Endodermal cell (in vitro differentiated cells): ENCODE measurements at regions not wholly inside any gene's neighbourhood (a gene's known extent, or its start where the extent isn't known, plus 50 kb on each side); places are given as distances from the start of the nearest gene placed in this dataset.
"Not testable (repeated sequence)": the region's sequence is repeated elsewhere in the genome, so short reads cannot be mapped to it uniquely, and the experiment has no call there.

ENCODE experiments used
- DNase-seq: peaks from one replicate; pipeline ENCODE4 v3.0.0-alpha.2; 2017
- H3K27ac ChIP-seq: 2 replicates; pipeline ENCODE4 v1.5.1; 2013; ENCODE audit warnings: mild to moderate bottlenecking, low read depth, low read length, moderate library complexity
- H3K27me3 ChIP-seq: 2 replicates; pipeline ENCODE4 v1.6.1; 2013; ENCODE audit warnings: mild to moderate bottlenecking, low read length, moderate library complexity; ENCODE audit not compliant: insufficient read depth, control insufficient read depth, poor library complexity, severe bottlenecking
- H3K36me3 ChIP-seq: 2 replicates; pipeline ENCODE4 v1.7.0; 2013; ENCODE audit warnings: mild to moderate bottlenecking, low read length, moderate library complexity; ENCODE audit not compliant: control insufficient read depth, insufficient read depth
- H3K4me1 ChIP-seq: one replicate; pipeline ENCODE4 v1.7.0; 2013; ENCODE audit warnings: low read length; ENCODE audit not compliant: control insufficient read depth, insufficient read depth
- H3K4me3 ChIP-seq: 2 replicates; pipeline ENCODE4 v1.5.1; 2013; ENCODE audit warnings: mild to moderate bottlenecking, low read length, moderate library complexity
- H3K9ac ChIP-seq: 2 replicates; pipeline ENCODE4 v1.6.1; 2013; ENCODE audit warnings: mild to moderate bottlenecking, low read length, moderate library complexity; ENCODE audit not compliant: poor library complexity, severe bottlenecking; ENCODE audit errors: extremely low read depth
- H3K9me3 ChIP-seq: 2 replicates; pipeline ENCODE4 v1.6.1; 2013; ENCODE audit warnings: mild to moderate bottlenecking, low read length, moderate library complexity; ENCODE audit not compliant: control insufficient read depth
- H3K27ac Mint-ChIP-seq: 2 replicates; pipeline ENCODE4 v1.8.0; 2020; ENCODE audit warnings: mixed read lengths
- H3K27me3 Mint-ChIP-seq: 2 replicates; pipeline ENCODE4 v1.8.0; 2021; ENCODE audit warnings: mild to moderate bottlenecking, mixed read lengths; ENCODE audit not compliant: insufficient read depth
- H3K36me3 Mint-ChIP-seq: 2 replicates; pipeline ENCODE4 v1.8.0; 2020; ENCODE audit warnings: low read depth, mixed read lengths
- H3K4me1 Mint-ChIP-seq: 2 replicates; pipeline ENCODE4 v1.8.0; 2020; ENCODE audit warnings: mixed read lengths
- H3K4me3 Mint-ChIP-seq: 2 replicates; pipeline ENCODE4 v1.8.0; 2020; ENCODE audit warnings: mild to moderate bottlenecking, moderate library complexity, mixed read lengths
- H3K9me3 Mint-ChIP-seq: 2 replicates; pipeline ENCODE4 v1.8.0; 2020; ENCODE audit warnings: mild to moderate bottlenecking, mixed read lengths
- CTCF ChIP-seq: fragments of 200-600 bp; sonication (generic); conservative IDR thresholded peaks from 2 replicates; pipeline ENCODE4 v1.5.0; 2021; ENCODE audit warnings: antibody characterized with exemption, mild to moderate bottlenecking
- WGBS, 2 experiments: methylation state at CpG; one replicate each; pipeline versions ENCODE4 v1.1.5 to v1.1.7; 2013; ENCODE audit warnings: missing lambda C conversion rate in 2 of 2, mixed read lengths in 1 of 2; ENCODE audit not compliant: insufficient coverage in 1 of 2, insufficient read length in 1 of 2; 5-methylcytosine and 5-hydroxymethylcytosine counted together

GRCh38 chrX:129310000-129310399 is 213.3 kb downstream of the SMARCA1 start:
- no peak overlapping the region for H3K4me3 Mint-ChIP-seq
- no peak overlapping the region for H3K27ac ChIP-seq
- peaks cover 91% of the 10 kb centered on the region for H3K27me3 Mint-ChIP-seq
- peaks cover 27% of the 10 kb centered on the region for H3K27me3 ChIP-seq
- peaks cover 12% of the 10 kb centered on the region for H3K4me1 Mint-ChIP-seq
- 0% methylated on average over 1 of the region's 2 CpGs; no CpG with 5 or more reads in 1 of the 2 experiments for WGBS, 2 experiments
- no peak for TF ChIP-seq CTCF
- no peaks in the 10 kb centered on the region for H3K36me3 ChIP-seq
- no peak overlapping the region for H3K27ac Mint-ChIP-seq
- no peak overlapping the region for H3K4me3 ChIP-seq
- peaks cover 18% of the 10 kb centered on the region for H3K9me3 Mint-ChIP-seq
- peaks cover 13% of the 10 kb centered on the region for H3K36me3 Mint-ChIP-seq
- no peaks in the 10 kb centered on the region for H3K4me1 ChIP-seq
- peaks cover 16% of the 10 kb centered on the region for H3K9me3 ChIP-seq
- peak; percentile 66 for DNase-seq
- no peak overlapping the region for H3K9ac ChIP-seq

GRCh38 chrX:129262912-129263311 is 260.4 kb downstream of the SMARCA1 start:
- 61 to 100% methylated on average over 1 to 4 of the region's 4 CpGs for WGBS, 2 experiments
- H3K4me1 Mint-ChIP-seq: peaks cover 9% of the 10 kb centered on the region
- no peak for DNase-seq

GRCh38 chrX:129255516-129255915 is 267.8 kb downstream of the SMARCA1 start:
- peaks cover 23% of the 10 kb centered on the region for H3K9me3 Mint-ChIP-seq
- TF ChIP-seq CTCF: peak; percentile 67

More at GRCh38 chrX:129262912-129263311, 260.4 kb downstream of the SMARCA1 start:
- H3K36me3 Mint-ChIP-seq: no peaks in the 10 kb centered on the region
- no peaks in the 10 kb centered on the region for H3K4me1 ChIP-seq
- H3K27me3 Mint-ChIP-seq: peaks cover 62% of the 10 kb centered on the region
- no peak overlapping the region for H3K9ac ChIP-seq
- H3K4me3 Mint-ChIP-seq: no peak overlapping the region
- H3K4me3 ChIP-seq: no peak overlapping the region
- TF ChIP-seq CTCF: no peak
- no peak overlapping the region for H3K27ac ChIP-seq
- H3K9me3 Mint-ChIP-seq: peaks cover 2% of the 10 kb centered on the region
- H3K27me3 ChIP-seq: peaks cover 25% of the 10 kb centered on the region
- H3K9me3 ChIP-seq: no peaks in the 10 kb centered on the region
- no peak overlapping the region for H3K27ac Mint-ChIP-seq
- no peaks in the 10 kb centered on the region for H3K36me3 ChIP-seq

More at GRCh38 chrX:129255516-129255915, 267.8 kb downstream of the SMARCA1 start:
- H3K27ac ChIP-seq, H3K4me3 ChIP-seq, H3K4me1 ChIP-seq, H3K27ac Mint-ChIP-seq, H3K9ac ChIP-seq, H3K4me3 Mint-ChIP-seq, H3K36me3 ChIP-seq, H3K36me3 Mint-ChIP-seq, H3K9me3 ChIP-seq, H3K4me1 Mint-ChIP-seq: not testable (repeated sequence)
- peaks cover 48% of the 10 kb centered on the region for H3K27me3 ChIP-seq
- WGBS, 2 experiments: 85% methylated on average over 5 of the region's 5 CpGs; no CpG with 5 or more reads in 1 of the 2 experiments
- peak; percentile 75 for DNase-seq
- peaks cover 92% of the 10 kb centered on the region for H3K27me3 Mint-ChIP-seq
